ENCODE measurements at regions not wholly inside any gene's neighbourhood (a gene's known extent, or its start where the extent isn't known, plus 50 kb on each side); places are given as distances from the start of the nearest gene placed in this dataset.

GRCh38 chr2:120450196-120450820 lies 104.4 kb downstream of the INHBB start:
- no peaks in the 10 kb centered on the region for H3K4me1 ChIP-seq (ENCODE audit: insufficient read depth)
- H3K4me3 ChIP-seq: no peak overlapping the region
- TF ChIP-seq POLR2A (IDR thresholded peaks at IDR 0.05) (no peak), EP300 (IDR thresholded peaks at IDR 0.05) (no peak), CTCF (IDR thresholded peaks at IDR 0.05) (no peak)
- H3K27ac ChIP-seq: no peak overlapping the region
- no peak for DNase-seq
- no peaks in the 10 kb centered on the region for H3K27me3 ChIP-seq
- no peaks in the 10 kb centered on the region for H3K9me3 ChIP-seq
- intact Hi-C loops (cut with DNase I): no loop called here
- WGBS, 3 donors: 83 to 86% (median 84%) methylated on average over 12 of the region's 12 CpGs
- no peaks in the 10 kb centered on the region for H3K36me3 ChIP-seq

- H3K36me3 ChIP-seq: no peaks in the 10 kb centered on the region
- H3K4me1 ChIP-seq (ENCODE audit: insufficient read depth): no peaks in the 10 kb centered on the region
- intact Hi-C loops (cut with DNase I): no loop called here
- peak in 1 of 5 donors; percentile 3 for DNase-seq
- WGBS, 3 donors: 89 to 98% (median 90%) methylated on average over 6 of the region's 6 CpGs
- H3K27me3 ChIP-seq: no peaks in the 10 kb centered on the region
- H3K4me3 ChIP-seq: no peak overlapping the region
- no peak for TF ChIP-seq CTCF (IDR thresholded peaks at IDR 0.05)
- TF ChIP-seq POLR2A (IDR thresholded peaks at IDR 0.05): no peak
- TF ChIP-seq EP300 (IDR thresholded peaks at IDR 0.05): no peak
- no peak overlapping the region for H3K27ac ChIP-seq
- no peaks in the 10 kb centered on the region for H3K9me3 ChIP-seq
These were observed 105.4 kb downstream of the INHBB start for GRCh38 chr2:120451334-120451733.

DNA sequence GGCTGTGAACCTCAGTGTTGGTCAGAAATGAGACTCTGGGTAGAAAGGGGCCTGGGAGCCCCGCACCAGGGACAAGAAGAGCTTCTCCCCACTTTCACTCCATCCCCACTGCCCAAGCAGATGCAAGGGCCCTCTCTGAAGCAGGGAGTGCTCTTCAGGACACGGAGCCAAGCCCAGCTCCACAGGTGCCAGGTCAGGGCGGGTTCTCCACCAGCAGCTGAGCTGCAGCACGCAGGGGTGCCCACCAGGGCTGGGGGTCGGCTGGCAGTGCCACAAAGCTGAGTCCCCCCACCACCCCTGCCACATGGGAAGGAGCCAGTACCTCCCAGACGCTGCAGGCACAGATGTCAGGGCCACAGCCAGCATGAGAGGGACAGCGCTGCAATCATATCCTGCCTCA lies 106.2 kb downstream of the INHBB start:
- no peak overlapping the region for H3K27ac ChIP-seq
- H3K36me3 ChIP-seq: no peaks in the 10 kb centered on the region
- H3K4me3 ChIP-seq: no peak overlapping the region
- peak in 1 of 5 donors; percentile 23 for DNase-seq
- intact Hi-C loops (cut with DNase I): no loop called here
- no peak for TF ChIP-seq POLR2A (IDR thresholded peaks at IDR 0.05)
- TF ChIP-seq EP300 (IDR thresholded peaks at IDR 0.05): no peak
- no peak for TF ChIP-seq CTCF (IDR thresholded peaks at IDR 0.05)
- H3K4me1 ChIP-seq (ENCODE audit: insufficient read depth): no peaks in the 10 kb centered on the region
- no peaks in the 10 kb centered on the region for H3K27me3 ChIP-seq
- WGBS, 3 donors: 86 to 91% (median 90%) methylated on average over 7 of the region's 7 CpGs
- no peaks in the 10 kb centered on the region for H3K9me3 ChIP-seq

DNA sequence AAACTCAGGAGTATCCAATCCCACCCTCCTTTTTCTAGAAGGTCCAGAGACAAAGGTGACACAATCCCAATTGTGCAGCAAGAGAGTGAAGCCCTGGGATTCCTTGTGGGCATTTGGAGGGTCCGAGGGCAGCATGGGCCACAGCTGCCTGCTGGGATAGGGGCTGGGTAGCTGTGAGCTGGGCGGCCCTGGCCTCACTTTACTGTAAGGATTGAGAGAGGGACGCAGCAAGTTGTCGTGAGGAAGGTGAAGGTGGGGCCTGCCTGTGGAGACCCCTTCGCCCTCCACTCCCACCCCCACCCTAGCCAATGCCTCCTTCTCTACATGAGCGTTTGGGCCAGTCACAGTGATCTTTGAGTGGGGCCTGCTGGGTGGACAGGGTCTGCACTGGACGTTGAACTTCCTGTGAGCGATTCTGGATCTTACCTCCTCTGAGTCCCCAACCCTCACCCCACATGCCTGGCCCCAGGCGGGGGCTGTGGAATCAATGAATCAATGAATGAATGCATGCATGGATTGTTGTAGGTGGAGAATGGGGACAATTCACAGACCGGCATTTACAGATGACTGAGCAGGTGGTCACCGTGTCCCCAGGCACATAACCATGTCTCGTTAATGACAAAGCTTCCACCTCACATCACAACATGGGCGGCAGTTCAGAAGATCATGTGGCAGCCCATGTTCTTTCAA lies 107.2 kb downstream of the INHBB start:
- intact Hi-C loops (cut with DNase I): no loop called here
- no peaks in the 10 kb centered on the region for H3K36me3 ChIP-seq
- peak in 1 of 5 donors; percentile 6 for DNase-seq

More for the DNA sequence above, 107.2 kb downstream of the INHBB start:
- Histone ChIP-seq H3K27me3 (no peaks in the 10 kb centered on the region), H3K4me1 (ENCODE audit: insufficient read depth) (no peaks in the 10 kb centered on the region), H3K4me3 (no peak overlapping the region), H3K9me3 (no peaks in the 10 kb centered on the region), H3K27ac (no peak overlapping the region)
- WGBS, 3 donors: 94 to 97% (median 94%) methylated on average over 13 of the region's 13 CpGs
- TF ChIP-seq EP300 (IDR thresholded peaks at IDR 0.05) (no peak), POLR2A (IDR thresholded peaks at IDR 0.05) (no peak), CTCF (IDR thresholded peaks at IDR 0.05) (no peak)
